ENCODE measurements at regions not wholly inside any gene's neighbourhood (a gene's known extent, or its start where the extent isn't known, plus 50 kb on each side); places are given as distances from the start of the nearest gene placed in this dataset.

DNA sequence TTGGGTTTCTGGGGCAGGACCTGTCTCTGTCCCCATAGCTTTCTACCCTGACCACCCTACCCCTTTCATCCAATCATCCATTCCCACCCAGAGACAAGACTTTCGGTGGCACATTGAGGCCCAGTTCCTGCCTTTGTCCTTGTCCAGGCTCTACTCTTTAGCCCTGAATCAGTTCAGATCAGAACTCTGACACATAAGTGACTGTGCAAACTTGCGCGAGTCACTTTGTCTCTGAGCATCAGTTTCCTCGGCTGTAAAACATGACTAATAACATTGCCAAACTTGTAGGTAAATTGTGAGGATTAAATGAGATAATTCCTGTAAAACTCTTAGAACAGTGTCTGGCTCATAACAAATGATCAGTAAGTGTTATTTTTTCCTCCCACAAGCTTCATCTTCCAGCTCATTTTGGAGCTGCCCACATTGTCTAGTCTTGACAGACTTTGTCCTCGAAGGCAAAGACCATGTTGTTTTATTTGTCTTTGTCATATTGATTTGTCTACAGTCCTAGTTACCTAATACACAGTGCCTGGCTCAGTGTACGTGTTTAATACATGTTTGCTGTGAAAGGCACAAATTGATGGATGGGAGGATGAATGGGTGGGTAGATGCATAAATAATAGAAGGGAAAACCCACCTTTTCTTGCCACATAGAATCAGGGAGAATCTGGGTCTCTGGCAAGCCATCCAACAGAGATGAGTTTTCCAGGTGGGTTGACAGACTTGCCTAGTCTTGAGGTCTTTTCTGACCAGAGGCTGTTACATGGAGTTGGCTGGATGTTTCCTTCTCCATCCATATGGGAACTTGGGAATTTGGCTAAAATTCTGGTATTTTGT, 262.9 kb downstream of the OMA1 start:
- TF ChIP-seq CTCF (IDR thresholded peaks at IDR 0.05) = no peak
- no peak for TF ChIP-seq ZFX (IDR thresholded peaks at IDR 0.05; ENCODE audit: borderline replicate concordance)
- no peak overlapping the region for H3K27ac ChIP-seq

GRCh38 chr1:58282623-58283387, 263.7 kb downstream of the OMA1 start:
- no peak overlapping the region for H3K27ac ChIP-seq
- TF ChIP-seq CTCF (IDR thresholded peaks at IDR 0.05) (no peak), ZFX (IDR thresholded peaks at IDR 0.05; ENCODE audit: borderline replicate concordance) (no peak)

GRCh38 chr1:58266242-58266641, 280.3 kb downstream of the OMA1 start:
- no peak overlapping the region for H3K27ac ChIP-seq
- TF ChIP-seq ZFX (IDR thresholded peaks at IDR 0.05; ENCODE audit: borderline replicate concordance) = no peak
- no peak for TF ChIP-seq CTCF (IDR thresholded peaks at IDR 0.05)

DNA sequence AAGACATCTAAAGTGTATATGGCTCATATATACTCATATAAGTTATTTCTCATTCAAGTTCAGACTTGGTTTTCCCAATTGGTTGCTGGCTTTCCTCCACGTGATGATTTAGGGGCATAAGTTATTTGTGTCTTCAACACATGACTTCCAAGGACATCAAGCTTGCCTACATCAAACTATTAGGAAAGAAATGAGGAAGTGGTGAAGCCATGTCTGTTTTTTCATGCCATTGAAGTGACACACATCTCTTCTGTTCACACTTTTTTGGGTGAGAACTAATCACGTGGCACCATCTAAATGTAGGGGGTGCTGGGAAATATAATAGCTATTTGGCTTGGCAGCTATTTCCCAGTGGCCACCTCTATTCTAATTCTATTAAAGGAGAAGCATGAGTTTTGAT, 282.1 kb downstream of the OMA1 start:
- no peak overlapping the region for H3K27ac ChIP-seq
- TF ChIP-seq CTCF (IDR thresholded peaks at IDR 0.05) (no peak), ZFX (IDR thresholded peaks at IDR 0.05; ENCODE audit: borderline replicate concordance) (no peak)

- no peak for TF ChIP-seq ZFX (IDR thresholded peaks at IDR 0.05; ENCODE audit: borderline replicate concordance)
- no peak for TF ChIP-seq CTCF (IDR thresholded peaks at IDR 0.05)
- no peak overlapping the region for H3K27ac ChIP-seq
Observed at GRCh38 chr1:58262702-58263101, 283.8 kb downstream of the OMA1 start.

- TF ChIP-seq CTCF (IDR thresholded peaks at IDR 0.05) (no peak), ZFX (IDR thresholded peaks at IDR 0.05; ENCODE audit: borderline replicate concordance) (no peak)
- H3K27ac ChIP-seq = no peak overlapping the region
Observed at GRCh38 chr1:58258082-58258481, 288.4 kb downstream of the OMA1 start.

DNA sequence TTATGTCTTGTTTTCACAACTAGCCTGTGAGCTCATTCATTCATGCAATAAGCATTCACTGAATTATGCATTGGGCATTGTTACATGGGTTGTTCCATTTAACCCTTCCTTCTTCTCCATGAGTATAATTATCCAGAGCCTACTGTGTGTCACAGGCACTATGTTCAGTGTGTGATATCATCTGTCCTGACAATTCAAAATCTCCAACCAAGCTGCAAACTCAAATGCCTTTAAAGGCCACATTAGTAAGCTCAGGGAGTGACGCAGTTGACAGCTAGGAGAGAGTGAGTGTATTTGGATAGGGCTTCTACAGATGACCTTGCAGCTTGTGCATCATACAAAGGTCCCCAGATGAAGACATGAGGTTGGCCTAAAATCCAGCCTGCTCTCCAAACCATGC, 289.5 kb downstream of the OMA1 start:
- TF ChIP-seq CTCF (IDR thresholded peaks at IDR 0.05) (no peak), ZFX (IDR thresholded peaks at IDR 0.05; ENCODE audit: borderline replicate concordance) (no peak)
- H3K27ac ChIP-seq = no peak overlapping the region

Data from 22Rv1 (cell line).